PC-9 (cell line): ENCODE measurements at regions not wholly inside any gene's neighbourhood (a gene's known extent, or its start where the extent isn't known, plus 50 kb on each side); places are given as distances from the start of the nearest gene placed in this dataset.

ENCODE experiments used
- CTCF ChIP-seq: fragments of 200-600 bp; sonication (generic); conservative IDR thresholded peaks from 2 replicates; pipeline ENCODE4 v1.6.1; 2017; ENCODE audit warnings: mixed run types, antibody characterized with exemption, mild to moderate bottlenecking, moderate library complexity
- EZH2 ChIP-seq: fragments of 200-600 bp; sonication (generic); IDR thresholded peaks from 2 replicates; pipeline ENCODE4 v1.8.0; 2017; ENCODE audit warnings: antibody characterized with exemption, low read depth

GRCh38 chr5:8844847-8845246 lies 701.0 kb downstream of the SEMA5A start:
- TF ChIP-seq CTCF: no peak
- no peak for TF ChIP-seq EZH2
